HCT116 (cell line): ENCODE measurements at regions not wholly inside any gene's neighbourhood (a gene's known extent, or its start where the extent isn't known, plus 50 kb on each side); places are given as distances from the start of the nearest gene placed in this dataset.

Source experiments
- ATAC-seq: fragments of 200-7000 bp; cut with Tn5 transposase; 2 replicates; pipeline ENCODE4 v1.9.1; 2020; ENCODE audit warnings: mild to moderate bottlenecking, moderate library complexity
- BruUV-seq: library from RNA; stranded (reverse); fragments of 400-500 nt; replicated peaks from 2 replicates; lab custom pipeline; 2021; lab: Mats Ljungman, UMichigan
- CTCF ChIA-PET: fragments of 300-600 bp; sonication (Branson Sonifier 250); formaldehyde crosslinking; loops from one replicate; lab custom pipeline; 2021; ENCODE audit warnings: antibody characterized with exemption; lab: Charles Lee
- POLR2A ChIA-PET: fragments of 300-600, 350-600 bp; sonication (Branson Sonifier 250); formaldehyde crosslinking; loops from one replicate; lab custom pipeline; 2021; ENCODE audit warnings: antibody characterized with exemption; lab: Charles Lee
- RAD21 ChIA-PET, 2 experiments: fragments of 300-600 bp; sonication (Branson Sonifier 250); formaldehyde crosslinking; loops; one replicate each; lab custom pipeline; 2023; ENCODE audit warnings: low total read pairs in 2 of 2; ENCODE audit not compliant: uncharacterized antibody in 2 of 2, unreplicated experiment in 2 of 2, low non-redundant PET in 1 of 2; lab: Charles Lee
- DNase-seq: peaks from one replicate; pipeline ENCODE4 v3.0.0-alpha.2; 2010; ENCODE audit warnings: low read depth, low spot score
- H2AFZ ChIP-seq: fragments of 200-600 bp; shearing (Covaris generic), sonication (generic); 2 replicates; pipeline ENCODE4 v1.6.1; 2017; ENCODE audit warnings: low read depth, mixed run types, mixed read lengths, antibody characterized with exemption, low read length; ENCODE audit not compliant: poor library complexity, severe bottlenecking
- H3K27ac ChIP-seq: 2 replicates; pipeline ENCODE4 v1.5.1; 2012; ENCODE audit warnings: low read depth, low read length
- H3K27me3 ChIP-seq: fragments of 200-600 bp; sonication (generic); 2 replicates; pipeline ENCODE4 v1.6.1; 2016; ENCODE audit warnings: mixed run types, low read length, mixed read lengths; ENCODE audit not compliant: insufficient read depth
- H3K36me3 ChIP-seq, 2 experiments: fragments of 200-500 bp in 1 of 2; fragments of 200-600 bp in 1 of 2; sonication (Bioruptor generic) in 1 of 2; sonication (generic) in 1 of 2; 2 replicates each; pipeline versions ENCODE4 v1.5.1 to v1.6.1; 2014 to 2016; ENCODE audit warnings: low read length in 2 of 2, inconsistent platforms in 1 of 2, mixed read lengths in 1 of 2, mixed run types in 1 of 2; ENCODE audit not compliant: insufficient read depth in 2 of 2, control insufficient read depth in 1 of 2
- H3K4me1 ChIP-seq, 2 experiments: fragments of 200-600 bp in 1 of 2; sonication (generic) in 1 of 2; 2 replicates each; pipeline versions ENCODE4 v1.5.1 to v1.6.1; 2012 to 2017; ENCODE audit warnings: low read length in 2 of 2, inconsistent platforms in 1 of 2, mild to moderate bottlenecking in 1 of 2, mixed read lengths in 1 of 2, mixed run types in 1 of 2, moderate library complexity in 1 of 2; ENCODE audit not compliant: insufficient read depth in 2 of 2, control insufficient read depth in 1 of 2
- H3K4me2 ChIP-seq: fragments of 200-600 bp; sonication (generic); 2 replicates; pipeline ENCODE4 v1.6.1; 2017; ENCODE audit warnings: mixed run types, low read length, mixed read lengths
- H3K4me3 ChIP-seq, 2 experiments: fragments of 200-600 bp in 1 of 2; sonication (generic) in 1 of 2; replicated peaks in 1 of 2; 2 replicates each; pipeline ENCODE4 v1.5.1; 2011 to 2016; ENCODE audit warnings: low read length in 2 of 2, control low read depth in 1 of 2, low read depth in 1 of 2, mild to moderate bottlenecking in 1 of 2, mixed read lengths in 1 of 2, mixed run types in 1 of 2
- H3K79me2 ChIP-seq: fragments of 200-600 bp; sonication (generic); 2 replicates; pipeline ENCODE4 v1.6.1; 2017; ENCODE audit warnings: mild to moderate bottlenecking, mixed run types, low read length, moderate library complexity, mixed read lengths; ENCODE audit not compliant: insufficient read depth
- H3K9ac ChIP-seq: fragments of 200-600 bp; sonication (generic); 2 replicates; pipeline ENCODE4 v1.6.1; 2016; ENCODE audit warnings: low read length, mixed read lengths
- H3K9me2 ChIP-seq: fragments of 200-600 bp; sonication (generic), shearing (Covaris generic); 2 replicates; pipeline ENCODE4 v1.6.1; 2017; ENCODE audit warnings: mixed run types, mild to moderate bottlenecking, moderate library complexity; ENCODE audit not compliant: insufficient read depth
- H3K9me3 ChIP-seq, 2 experiments: fragments of 200-500 bp in 1 of 2; fragments of 200-600 bp in 1 of 2; sonication (Bioruptor generic) in 1 of 2; sonication (generic) in 1 of 2; 2 replicates each; pipeline ENCODE4 v1.6.1; 2014 to 2017; ENCODE audit warnings: low read length in 2 of 2, mixed read lengths in 2 of 2, inconsistent platforms in 1 of 2, low read depth in 1 of 2, mild to moderate bottlenecking in 1 of 2, mixed run types in 1 of 2, moderate library complexity in 1 of 2; ENCODE audit not compliant: control insufficient read depth in 1 of 2, insufficient read depth in 1 of 2
- H4K20me1 ChIP-seq: fragments of 200-600 bp; sonication (generic), shearing (Covaris generic); 2 replicates; pipeline ENCODE4 v1.6.1; 2017; ENCODE audit warnings: mixed run types, mild to moderate bottlenecking, moderate library complexity; ENCODE audit not compliant: insufficient read depth
- CBX3 ChIP-seq: IDR thresholded peaks from 2 replicates; pipeline ENCODE4 v1.6.1; 2012; ENCODE audit warnings: low read depth
- JUND ChIP-seq: IDR thresholded peaks from 2 replicates; pipeline ENCODE4 v1.6.1; 2012
- RAD21 ChIP-seq: IDR thresholded peaks from 2 replicates; pipeline ENCODE4 v1.6.1; 2012; ENCODE audit warnings: low read depth, mild to moderate bottlenecking
- REST ChIP-seq: IDR thresholded peaks from 2 replicates; pipeline ENCODE4 v1.6.1; 2012; ENCODE audit warnings: low read depth
- SP1 ChIP-seq: IDR thresholded peaks from 2 replicates; pipeline ENCODE4 v1.6.1; 2012; ENCODE audit warnings: low read depth
- ZFX ChIP-seq: fragments of 450-650 bp; IDR thresholded peaks from 2 replicates; pipeline ENCODE4 v1.6.1; 2017
- intact Hi-C: fragments of 100-400 bp; cut with micrococcal nuclease; formaldehyde crosslinking; loops from 2 replicates; pipeline ENCODE4 v1.10.0; 2022
- TF ChIP-seq, protein P1 (sequence below), 3 experiments: fragments of 200-600 bp in 1 of 3; sonication (generic) in 1 of 3; IDR thresholded peaks in 2 of 3; conservative IDR thresholded peaks in 1 of 3; 2 replicates each; pipeline ENCODE4 v1.5.1; 2012 to 2017; ENCODE audit warnings: low read depth in 2 of 3, low read length in 2 of 3, antibody characterized with exemption in 1 of 3, borderline replicate concordance in 1 of 3, control low read depth in 1 of 3, mild to moderate bottlenecking in 1 of 3, mixed read lengths in 1 of 3, mixed run types in 1 of 3, moderate library complexity in 1 of 3; ENCODE audit not compliant: insufficient read depth in 1 of 3

GRCh38 chr12:126663304-126664094 lies 1598.3 kb downstream of the AACS start:
- CTCF ChIA-PET = no interaction called here
- H3K9ac ChIP-seq = no peak overlapping the region
- TF ChIP-seq REST (no peak), JUND (no peak), CBX3 (0 out of 2 replicates have a peak, but pooled peaks have one; percentile 42), RAD21 (peak; percentile 37), SP1 (no peak), ZFX (no peak)
- TF ChIP-seq, protein P1, sequence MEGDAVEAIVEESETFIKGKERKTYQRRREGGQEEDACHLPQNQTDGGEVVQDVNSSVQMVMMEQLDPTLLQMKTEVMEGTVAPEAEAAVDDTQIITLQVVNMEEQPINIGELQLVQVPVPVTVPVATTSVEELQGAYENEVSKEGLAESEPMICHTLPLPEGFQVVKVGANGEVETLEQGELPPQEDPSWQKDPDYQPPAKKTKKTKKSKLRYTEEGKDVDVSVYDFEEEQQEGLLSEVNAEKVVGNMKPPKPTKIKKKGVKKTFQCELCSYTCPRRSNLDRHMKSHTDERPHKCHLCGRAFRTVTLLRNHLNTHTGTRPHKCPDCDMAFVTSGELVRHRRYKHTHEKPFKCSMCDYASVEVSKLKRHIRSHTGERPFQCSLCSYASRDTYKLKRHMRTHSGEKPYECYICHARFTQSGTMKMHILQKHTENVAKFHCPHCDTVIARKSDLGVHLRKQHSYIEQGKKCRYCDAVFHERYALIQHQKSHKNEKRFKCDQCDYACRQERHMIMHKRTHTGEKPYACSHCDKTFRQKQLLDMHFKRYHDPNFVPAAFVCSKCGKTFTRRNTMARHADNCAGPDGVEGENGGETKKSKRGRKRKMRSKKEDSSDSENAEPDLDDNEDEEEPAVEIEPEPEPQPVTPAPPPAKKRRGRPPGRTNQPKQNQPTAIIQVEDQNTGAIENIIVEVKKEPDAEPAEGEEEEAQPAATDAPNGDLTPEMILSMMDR (IDR thresholded peaks at IDR 0.05 in 2 of 3, conservative IDR thresholded peaks at IDR 0.05 in 1 of 3; ENCODE audit: borderline replicate concordance in 1 of 3, insufficient read depth in 1 of 3, low read depth in 2 of 3, low read length in 2 of 3) = peak in 2 of 3 experiments; percentile 33 to 59; a peak in 3 of 6 replicates
- RAD21 ChIA-PET = no interaction called here
- no peak overlapping the region for H3K4me3 ChIP-seq
- ATAC-seq (no peak), DNase-seq (peak; percentile 32)
- no peaks in the 10 kb centered on the region for H4K20me1 ChIP-seq
- H3K27me3 ChIP-seq = no peaks in the 10 kb centered on the region
- H3K27ac ChIP-seq = no peak overlapping the region
- intact Hi-C loops = no loop called here
- no peak overlapping the region for H2AFZ ChIP-seq
- H3K36me3 ChIP-seq = no peaks in the 10 kb centered on the region
- BruUV-seq = no TSS peak
- H3K79me2 ChIP-seq = no peaks in the 10 kb centered on the region
- H3K9me2 ChIP-seq = no peaks in the 10 kb centered on the region
- H3K4me1 ChIP-seq = no peaks in the 10 kb centered on the region
- no peaks in the 10 kb centered on the region; a peak in 1 of 4 replicates for H3K9me3 ChIP-seq
- POLR2A ChIA-PET = no interaction called here
- no peak overlapping the region for H3K4me2 ChIP-seq
